ENCODE measurements at regions not wholly inside any gene's neighbourhood (a gene's known extent, or its start where the extent isn't known, plus 50 kb on each side); places are given as distances from the start of the nearest gene placed in this dataset.

DNA sequence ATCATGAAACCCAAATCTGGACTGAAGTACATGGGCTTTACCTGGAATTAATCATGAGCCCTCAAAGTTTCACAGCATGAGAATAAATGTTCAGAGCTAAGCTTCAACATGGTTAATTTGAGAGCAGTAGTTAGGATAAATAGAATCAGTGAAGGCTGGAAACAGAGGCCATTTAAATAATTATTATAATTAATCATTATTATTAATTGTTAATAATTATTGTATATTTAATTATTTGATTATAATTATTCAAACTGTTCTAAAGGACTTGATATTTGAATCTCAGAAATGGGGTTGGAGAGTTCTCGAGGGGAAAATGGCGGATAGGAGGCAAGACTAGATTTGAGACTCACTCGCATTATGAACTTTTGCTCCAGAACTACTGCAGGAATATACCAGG lies 119.6 kb upstream of the ITGA1 start:
- no peaks in the 10 kb centered on the region for H4K20me1 ChIP-seq (ENCODE audit: insufficient read depth)
- H3K36me3 ChIP-seq (ENCODE audit: insufficient read depth, low read length) = no peaks in the 10 kb centered on the region
- H3K9me2 ChIP-seq (ENCODE audit: insufficient read depth, low read length) = no peaks in the 10 kb centered on the region
- no peak overlapping the region for H3K4me3 ChIP-seq (ENCODE audit: low read length)
- H3K9ac ChIP-seq (ENCODE audit: low read length) = no peak overlapping the region
- no peak for TF ChIP-seq REST (IDR thresholded peaks at IDR 0.05; ENCODE audit: borderline replicate concordance)
- TF ChIP-seq SMC3 (conservative IDR thresholded peaks at IDR 0.05; ENCODE audit: poor library complexity) = no peak
- no peak for TF ChIP-seq CTCF (IDR thresholded peaks at IDR 0.05; ENCODE audit: poor library complexity, severe bottlenecking)
- no peak for TF ChIP-seq TAF1 (IDR thresholded peaks at IDR 0.05; ENCODE audit: low read depth)
- no peak for TF ChIP-seq EP300 (conservative IDR thresholded peaks at IDR 0.05; ENCODE audit: poor library complexity, severe bottlenecking)
- no peak for TF ChIP-seq POLR2AphosphoS5 (IDR thresholded peaks at IDR 0.05)
- no peak for TF ChIP-seq MXI1 (conservative IDR thresholded peaks at IDR 0.05; ENCODE audit: poor library complexity, severe bottlenecking)
- TF ChIP-seq RAD21 (conservative IDR thresholded peaks at IDR 0.05) = no peak
- TF ChIP-seq EZH2 (IDR thresholded peaks at IDR 0.05; ENCODE audit: borderline replicate concordance, insufficient read depth, low read length, poor library complexity, severe bottlenecking) = no peak
- no peak overlapping the region for H3K27ac ChIP-seq (ENCODE audit: low read length)
- H3K27me3 ChIP-seq (ENCODE audit: insufficient read depth, low read depth, low read length) = no peaks in the 10 kb centered on the region
- H3K9me3 ChIP-seq (ENCODE audit: low read length) = no peaks in the 10 kb centered on the region
- H3F3A ChIP-seq (ENCODE audit: insufficient read depth, low read length, poor library complexity, severe bottlenecking) = no peaks in the 10 kb centered on the region
- H3K4me2 ChIP-seq (ENCODE audit: low read length) = no peak overlapping the region
- H3K79me2 ChIP-seq (replicated peaks; ENCODE audit: insufficient read depth, low read length) = no peaks in the 10 kb centered on the region
- no peak overlapping the region for H2AFZ ChIP-seq (ENCODE audit: low read depth, low read length)

DNA sequence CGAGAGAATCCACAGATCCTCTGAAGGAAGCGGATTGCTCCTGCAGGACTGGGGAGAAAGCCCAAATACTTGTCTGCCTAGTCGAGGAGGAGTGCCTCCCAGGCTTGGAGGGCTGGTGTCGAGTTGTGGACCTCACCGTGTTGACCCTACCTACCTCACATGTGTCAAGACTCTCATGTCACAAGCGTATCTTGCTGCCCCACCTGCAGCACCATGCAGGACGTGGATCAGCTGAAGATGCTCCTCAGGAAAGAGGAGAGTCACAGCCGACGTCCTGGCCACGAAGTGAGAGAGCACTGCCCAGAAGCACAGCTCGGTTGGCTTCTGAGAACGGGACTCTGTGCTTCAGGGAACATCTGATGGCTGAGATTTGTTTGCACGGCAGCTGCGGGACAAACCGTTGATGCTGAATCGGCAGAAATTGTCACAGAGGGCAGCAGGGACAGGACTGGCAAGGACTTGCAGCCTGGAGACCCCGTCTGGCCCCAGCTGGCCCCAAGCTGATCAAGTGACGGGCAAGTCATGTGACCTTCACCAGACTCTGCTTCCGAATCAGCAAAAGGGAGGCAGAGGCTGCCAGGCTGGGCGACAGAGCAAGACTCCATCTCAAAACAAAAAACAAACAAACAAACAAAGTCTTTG lies 119.1 kb upstream of the ITGA1 start:
- no peak overlapping the region for H2AFZ ChIP-seq (ENCODE audit: low read depth, low read length)
- H3K4me3 ChIP-seq (ENCODE audit: low read length) = no peak overlapping the region

More for the DNA sequence above, 119.1 kb upstream of the ITGA1 start:
- H3K79me2 ChIP-seq (replicated peaks; ENCODE audit: insufficient read depth, low read length) = no peaks in the 10 kb centered on the region
- no peaks in the 10 kb centered on the region for H4K20me1 ChIP-seq (ENCODE audit: insufficient read depth)
- H3K9ac ChIP-seq (ENCODE audit: low read length) = no peak overlapping the region
- no peaks in the 10 kb centered on the region for H3K9me3 ChIP-seq (ENCODE audit: low read length)
- H3F3A ChIP-seq (ENCODE audit: insufficient read depth, low read length, poor library complexity, severe bottlenecking) = no peaks in the 10 kb centered on the region
- no peaks in the 10 kb centered on the region for H3K27me3 ChIP-seq (ENCODE audit: insufficient read depth, low read depth, low read length)
- H3K36me3 ChIP-seq (ENCODE audit: insufficient read depth, low read length) = no peaks in the 10 kb centered on the region
- no peak overlapping the region for H3K27ac ChIP-seq (ENCODE audit: low read length)
- no peaks in the 10 kb centered on the region for H3K9me2 ChIP-seq (ENCODE audit: insufficient read depth, low read length)
- no peak overlapping the region for H3K4me2 ChIP-seq (ENCODE audit: low read length)
- TF ChIP-seq EZH2 (IDR thresholded peaks at IDR 0.05; ENCODE audit: borderline replicate concordance, insufficient read depth, low read length, poor library complexity, severe bottlenecking) (no peak), EP300 (conservative IDR thresholded peaks at IDR 0.05; ENCODE audit: poor library complexity, severe bottlenecking) (no peak), TAF1 (IDR thresholded peaks at IDR 0.05; ENCODE audit: low read depth) (no peak), POLR2AphosphoS5 (IDR thresholded peaks at IDR 0.05) (no peak), REST (IDR thresholded peaks at IDR 0.05; ENCODE audit: borderline replicate concordance) (no peak)
